GM18867 (cell line): ENCODE measurements at regions not wholly inside any gene's neighbourhood (a gene's known extent, or its start where the extent isn't known, plus 50 kb on each side); places are given as distances from the start of the nearest gene placed in this dataset.

Source experiments
- ATAC-seq: cut with Tn5 transposase; IDR thresholded peaks from one replicate; pipeline ENCODE4 v1.9.1; 2021; ENCODE audit warnings: mild to moderate bottlenecking, moderate library complexity; ENCODE audit not compliant: unreplicated experiment

- no peak for ATAC-seq
Observed at GRCh38 chr4:137688651-137689050, 156.4 kb upstream of the PCDH18 start.

GRCh38 chr4:137685357-137685756 is 153.1 kb upstream of the PCDH18 start:
- no peak for ATAC-seq

GRCh38 chr4:137681081-137681480 is 148.8 kb upstream of the PCDH18 start:
- no peak for ATAC-seq

- ATAC-seq, result peak; percentile 56
Observed at GRCh38 chr4:137678796-137679195, 146.5 kb upstream of the PCDH18 start.

- no peak for ATAC-seq
Observed at GRCh38 chr4:137677863-137678262, 145.6 kb upstream of the PCDH18 start.

- ATAC-seq, result peak; percentile 43
Observed at GRCh38 chr4:137676357-137676998, 144.2 kb upstream of the PCDH18 start.

GRCh38 chr4:137674066-137674465 is 141.8 kb upstream of the PCDH18 start:
- ATAC-seq, result no peak

GRCh38 chr4:137668885-137669545 is 136.7 kb upstream of the PCDH18 start:
- no peak for ATAC-seq

GRCh38 chr4:137664416-137664815 is 132.1 kb upstream of the PCDH18 start:
- ATAC-seq, result no peak

GRCh38 chr4:137664046-137664387 is 131.7 kb upstream of the PCDH18 start:
- ATAC-seq, result no peak

GRCh38 chr4:137663251-137664045 is 131.2 kb upstream of the PCDH18 start:
- ATAC-seq, result no peak

GRCh38 chr4:137661693-137662092 is 129.4 kb upstream of the PCDH18 start:
- ATAC-seq, result no peak

GRCh38 chr4:137660211-137660610 is 127.9 kb upstream of the PCDH18 start:
- no peak for ATAC-seq

- no peak for ATAC-seq
Observed at GRCh38 chr4:137659431-137659830, 127.1 kb upstream of the PCDH18 start.

GRCh38 chr4:137656661-137657060 is 124.4 kb upstream of the PCDH18 start:
- no peak for ATAC-seq

- ATAC-seq, result no peak
Observed at GRCh38 chr4:137655302-137655701, 123.0 kb upstream of the PCDH18 start.

- ATAC-seq, result no peak
Observed at GRCh38 chr4:137651128-137651527, 118.8 kb upstream of the PCDH18 start.

GRCh38 chr4:137649711-137650450 is 117.6 kb upstream of the PCDH18 start:
- no peak for ATAC-seq

GRCh38 chr4:137648531-137648930 is 116.2 kb upstream of the PCDH18 start:
- ATAC-seq, result no peak

- ATAC-seq, result peak; percentile 94
Observed at GRCh38 chr4:137647375-137647774, 115.1 kb upstream of the PCDH18 start.

- ATAC-seq, result no peak
Observed at GRCh38 chr4:137644201-137644600, 111.9 kb upstream of the PCDH18 start.
